Type B pancreatic cell (in vitro differentiated cells): ENCODE measurements at regions not wholly inside any gene's neighbourhood (a gene's known extent, or its start where the extent isn't known, plus 50 kb on each side); places are given as distances from the start of the nearest gene placed in this dataset.

ENCODE experiments used
- DNase-seq: peaks from one replicate; pipeline ENCODE4 v3.0.0; 2021; ENCODE audit warnings: mixed read lengths; ENCODE audit not compliant: unreplicated experiment; ENCODE audit errors: extremely low spot score
- H3K27ac Mint-ChIP-seq: 2 replicates; pipeline ENCODE4 v1.8.0; 2021; ENCODE audit warnings: mild to moderate bottlenecking, mixed read lengths
- H3K27me3 Mint-ChIP-seq: 2 replicates; pipeline ENCODE4 v1.8.0; 2021; ENCODE audit warnings: mixed read lengths
- H3K36me3 Mint-ChIP-seq: 2 replicates; pipeline ENCODE4 v1.8.0; 2021; ENCODE audit warnings: mixed read lengths
- H3K4me1 Mint-ChIP-seq: one replicate; pipeline ENCODE4 v1.8.0; 2021; ENCODE audit warnings: mixed read lengths; ENCODE audit not compliant: unreplicated experiment
- H3K4me3 Mint-ChIP-seq: 2 replicates; pipeline ENCODE4 v1.8.0; 2021; ENCODE audit warnings: mild to moderate bottlenecking, mixed read lengths
- H3K9me3 Mint-ChIP-seq: 2 replicates; pipeline ENCODE4 v1.8.0; 2021; ENCODE audit warnings: mixed read lengths
- TF ChIP-seq, protein P1 (sequence below): fragments of 200-600 bp; sonication (generic); conservative IDR thresholded peaks from 2 replicates; pipeline ENCODE4 v1.5.0; 2021; ENCODE audit warnings: antibody characterized with exemption, mild to moderate bottlenecking

DNA sequence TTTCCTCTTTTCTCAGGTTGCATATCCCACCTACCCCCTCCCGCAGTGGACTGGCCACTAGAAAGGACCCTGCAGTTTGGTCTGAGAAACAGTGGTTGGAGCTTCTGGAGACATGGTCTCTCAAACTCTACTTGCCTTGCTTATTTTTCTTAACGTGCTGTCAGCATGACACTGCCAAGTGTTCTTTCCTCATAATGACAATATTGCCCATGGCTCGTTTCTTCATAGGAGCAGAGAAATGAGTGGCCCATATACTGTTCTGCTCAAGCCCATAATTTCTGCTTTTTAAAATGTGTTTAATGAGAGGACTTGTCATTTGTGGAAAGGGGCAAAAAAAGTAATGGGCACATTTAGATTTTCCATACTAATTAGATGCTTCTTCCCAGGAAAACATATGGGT is 828.7 kb downstream of the BCL11A start:
- TF ChIP-seq, protein P1, sequence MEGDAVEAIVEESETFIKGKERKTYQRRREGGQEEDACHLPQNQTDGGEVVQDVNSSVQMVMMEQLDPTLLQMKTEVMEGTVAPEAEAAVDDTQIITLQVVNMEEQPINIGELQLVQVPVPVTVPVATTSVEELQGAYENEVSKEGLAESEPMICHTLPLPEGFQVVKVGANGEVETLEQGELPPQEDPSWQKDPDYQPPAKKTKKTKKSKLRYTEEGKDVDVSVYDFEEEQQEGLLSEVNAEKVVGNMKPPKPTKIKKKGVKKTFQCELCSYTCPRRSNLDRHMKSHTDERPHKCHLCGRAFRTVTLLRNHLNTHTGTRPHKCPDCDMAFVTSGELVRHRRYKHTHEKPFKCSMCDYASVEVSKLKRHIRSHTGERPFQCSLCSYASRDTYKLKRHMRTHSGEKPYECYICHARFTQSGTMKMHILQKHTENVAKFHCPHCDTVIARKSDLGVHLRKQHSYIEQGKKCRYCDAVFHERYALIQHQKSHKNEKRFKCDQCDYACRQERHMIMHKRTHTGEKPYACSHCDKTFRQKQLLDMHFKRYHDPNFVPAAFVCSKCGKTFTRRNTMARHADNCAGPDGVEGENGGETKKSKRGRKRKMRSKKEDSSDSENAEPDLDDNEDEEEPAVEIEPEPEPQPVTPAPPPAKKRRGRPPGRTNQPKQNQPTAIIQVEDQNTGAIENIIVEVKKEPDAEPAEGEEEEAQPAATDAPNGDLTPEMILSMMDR = no peak
- H3K27ac Mint-ChIP-seq = no peak overlapping the region
- no peaks in the 10 kb centered on the region for H3K9me3 Mint-ChIP-seq
- H3K4me1 Mint-ChIP-seq = peaks cover 16% of the 10 kb centered on the region
- H3K4me3 Mint-ChIP-seq = no peak overlapping the region
- H3K36me3 Mint-ChIP-seq = no peaks in the 10 kb centered on the region
- H3K27me3 Mint-ChIP-seq = no peaks in the 10 kb centered on the region
- no peak for DNase-seq

- no peak overlapping the region for H3K27ac Mint-ChIP-seq
- H3K9me3 Mint-ChIP-seq = peaks cover 6% of the 10 kb centered on the region
- no peaks in the 10 kb centered on the region for H3K27me3 Mint-ChIP-seq
- DNase-seq = no peak
- no peak overlapping the region for H3K4me3 Mint-ChIP-seq
- TF ChIP-seq, protein P1 = no peak
- peaks cover 6% of the 10 kb centered on the region for H3K4me1 Mint-ChIP-seq
- H3K36me3 Mint-ChIP-seq = no peaks in the 10 kb centered on the region
These were observed 833.1 kb downstream of the BCL11A start for GRCh38 chr2:59720296-59720866.

- no peaks in the 10 kb centered on the region for H3K36me3 Mint-ChIP-seq
- H3K4me3 Mint-ChIP-seq = no peak overlapping the region
- no peak overlapping the region for H3K27ac Mint-ChIP-seq
- no peaks in the 10 kb centered on the region for H3K27me3 Mint-ChIP-seq
- H3K4me1 Mint-ChIP-seq = no peaks in the 10 kb centered on the region
- TF ChIP-seq, protein P1 = no peak
- H3K9me3 Mint-ChIP-seq = peaks cover 5% of the 10 kb centered on the region
- DNase-seq = no peak
These were observed 839.9 kb downstream of the BCL11A start for GRCh38 chr2:59713577-59713976.

DNA sequence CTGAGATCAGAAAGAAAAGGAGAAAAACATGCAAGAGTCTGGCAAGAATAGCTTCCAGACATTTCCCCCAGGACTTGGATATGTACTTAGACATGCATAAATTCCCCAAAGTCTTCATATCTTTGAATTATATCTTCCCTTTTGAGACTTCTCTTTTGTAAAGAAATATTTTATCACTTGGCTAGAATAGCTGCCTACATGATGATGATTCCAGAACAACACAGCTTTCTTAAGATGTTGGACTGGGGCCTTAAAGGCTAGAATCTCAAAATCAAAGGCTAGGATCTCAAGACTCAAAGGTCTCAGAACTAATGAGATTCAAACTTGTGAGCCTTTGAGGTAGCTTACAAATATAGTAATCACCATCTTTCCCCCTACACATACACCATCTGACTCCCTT is 842.3 kb downstream of the BCL11A start:
- H3K27me3 Mint-ChIP-seq = no peaks in the 10 kb centered on the region
- H3K4me1 Mint-ChIP-seq = no peaks in the 10 kb centered on the region
- H3K27ac Mint-ChIP-seq = no peak overlapping the region
- no peak overlapping the region for H3K4me3 Mint-ChIP-seq
- H3K9me3 Mint-ChIP-seq = no peaks in the 10 kb centered on the region
- TF ChIP-seq, protein P1 = no peak
- no peak for DNase-seq
- no peaks in the 10 kb centered on the region for H3K36me3 Mint-ChIP-seq

- Mint-ChIP-seq H3K4me1 (no peaks in the 10 kb centered on the region), H3K9me3 (peaks cover 4% of the 10 kb centered on the region), H3K4me3 (no peak overlapping the region), H3K27me3 (no peaks in the 10 kb centered on the region), H3K36me3 (no peaks in the 10 kb centered on the region), H3K27ac (no peak overlapping the region)
- TF ChIP-seq, protein P1 = no peak
- DNase-seq = no peak
These were observed 846.7 kb downstream of the BCL11A start for GRCh38 chr2:59706729-59707128.

DNA sequence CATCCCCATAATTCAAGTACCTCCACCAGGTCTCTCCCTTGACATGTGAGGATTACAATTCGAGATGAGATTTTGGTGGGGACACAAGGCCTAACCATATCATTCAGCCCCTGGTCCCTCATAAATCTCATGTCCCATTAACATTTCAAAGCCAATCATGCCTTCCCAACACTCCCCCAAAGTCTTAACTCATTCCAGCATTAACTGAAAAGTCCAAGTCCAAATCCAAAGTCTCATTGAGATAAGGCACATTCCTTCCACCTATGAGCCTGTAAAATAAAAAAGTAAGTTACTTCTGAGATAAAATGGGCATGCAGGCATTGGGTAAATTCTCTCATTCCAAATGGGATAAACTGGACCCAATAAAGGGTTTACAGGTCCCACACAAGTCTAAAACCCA is 849.7 kb downstream of the BCL11A start:
- Mint-ChIP-seq H3K27me3 (no peaks in the 10 kb centered on the region), H3K27ac (no peak overlapping the region), H3K4me3 (no peak overlapping the region), H3K4me1 (no peaks in the 10 kb centered on the region), H3K36me3 (no peaks in the 10 kb centered on the region), H3K9me3 (peaks cover 4% of the 10 kb centered on the region)
- no peak for DNase-seq
- TF ChIP-seq, protein P1 = no peak
